ENCODE measurements at regions not wholly inside any gene's neighbourhood (a gene's known extent, or its start where the extent isn't known, plus 50 kb on each side); places are given as distances from the start of the nearest gene placed in this dataset.

DNA sequence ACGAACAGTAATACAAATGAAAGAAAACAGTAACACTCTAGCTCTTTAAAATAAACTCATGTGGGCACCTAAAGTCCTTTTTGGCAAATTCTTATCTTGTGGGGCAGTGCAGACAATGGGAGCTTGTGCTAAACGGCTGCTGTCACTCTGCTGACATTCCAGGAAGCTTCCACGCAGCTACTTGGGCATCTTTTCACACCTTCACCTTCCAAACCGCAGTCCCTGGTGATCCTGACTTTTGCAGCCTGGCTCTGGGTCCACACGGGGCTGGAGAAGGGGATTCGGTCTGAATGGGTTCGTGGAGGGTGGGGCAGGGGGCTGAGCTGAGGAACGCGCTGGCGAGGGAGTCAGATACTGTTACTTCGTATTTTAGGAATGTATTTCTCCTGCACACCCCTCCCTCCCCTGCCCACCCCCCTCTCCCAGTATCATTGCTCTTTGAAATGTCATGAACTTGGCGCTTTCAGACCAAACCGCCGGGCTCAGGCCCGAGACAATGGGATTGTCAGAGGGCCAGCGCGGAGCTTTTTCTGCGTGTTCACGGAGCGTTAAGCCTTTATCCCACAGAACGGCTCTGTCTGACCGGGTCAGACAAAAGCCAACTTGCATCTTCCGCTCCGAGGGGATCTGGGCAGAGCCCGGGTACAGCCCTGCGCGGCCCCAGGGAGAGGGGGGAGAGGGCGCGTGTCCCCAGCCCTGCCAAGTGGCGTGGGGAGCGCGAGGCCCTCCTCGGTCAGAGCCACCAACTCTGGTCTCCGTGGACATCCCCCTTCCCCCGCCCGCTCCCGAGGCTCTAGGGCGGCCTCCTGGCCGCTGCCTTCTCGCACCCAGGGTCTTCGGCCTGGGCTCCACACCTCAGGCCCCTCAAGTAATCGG, 76.7 kb upstream of the EN2 start:
- ChIA-PET CTCF (no interaction called here), POLR2A (no interaction called here), SMC1A (ENCODE audit: uncharacterized antibody, unreplicated experiment) (interaction anchor here (0.9 to 1.3 kb wide), 2 partner anchors 9 to 454 kb away, joined by 4 read pairs; no protein-coding TSS in a partner anchor), RAD21 (ENCODE audit: unreplicated experiment) (interaction anchor here (0.6 kb wide), 1 partner anchor 160 kb away, joined by 3 read pairs; no protein-coding TSS in a partner anchor)
- Histone ChIP-seq H3K27ac (ENCODE audit: control insufficient read depth, insufficient read depth) (no peak overlapping the region), H3K4me3 (no peak overlapping the region), H2AFZ (ENCODE audit: control insufficient read depth, low read depth, low read length) (no peak overlapping the region), H3K36me3 (ENCODE audit: control insufficient read depth in 2 of 2, insufficient read depth in 2 of 2, low read length in 1 of 2) (no peaks in the 10 kb centered on the region), H3K9ac (ENCODE audit: control insufficient read depth, insufficient read depth, low read length) (no peak overlapping the region), H3K79me2 (ENCODE audit: control insufficient read depth, insufficient read depth, low read length) (no peaks in the 10 kb centered on the region), H3K27me3 (replicated peaks in 1 of 2; ENCODE audit: control insufficient read depth in 2 of 2, insufficient read depth in 2 of 2, low read length in 1 of 2) (peaks cover 19 to 26% of the 10 kb centered on the region in 2 experiments), H3K4me2 (ENCODE audit: control insufficient read depth, insufficient read depth) (no peak overlapping the region), H3K4me1 (ENCODE audit: control insufficient read depth, insufficient read depth, low read length) (no peaks in the 10 kb centered on the region), H3K9me3 (replicated peaks; ENCODE audit: control insufficient read depth, insufficient read depth, low read length) (no peaks in the 10 kb centered on the region), H4K20me1 (ENCODE audit: control insufficient read depth, insufficient read depth) (no peaks in the 10 kb centered on the region)
- TF ChIP-seq FOS (IDR thresholded peaks at IDR 0.05; ENCODE audit: borderline replicate concordance, extremely low read depth, insufficient read length) (no peak), KDM1A (IDR thresholded peaks at IDR 0.05; ENCODE audit: borderline replicate concordance) (no peak), IKZF1 (conservative IDR thresholded peaks at IDR 0.05) (no peak), ZBTB4 (CRISPR knock-in tag; IDR thresholded peaks at IDR 0.05) (no peak), TCF7 (IDR thresholded peaks at IDR 0.05; ENCODE audit: borderline replicate concordance) (no peak), HDGF (IDR thresholded peaks at IDR 0.05) (no peak)
- no peak for ATAC-seq
- DNase-seq (ENCODE audit: low read depth, low spot score), result no peak
- no peak for FAIRE-seq
- no TSS peak for BruUV-seq (replicated peaks)
- in situ Hi-C loops (cut with MboI) (loop anchor here (25.0 kb wide), 1 partner anchor 381 kb away; no protein-coding TSS in a partner anchor), intact Hi-C loops (cut with micrococcal nuclease; ENCODE audit: unreplicated experiment) (loop anchor here (2.0 to 5.0 kb wide), 2 partner anchors 151 to 358 kb away; no protein-coding TSS in a partner anchor)
- WGBS (ENCODE audit: insufficient coverage, insufficient replicate concordance, low lambda C conversion rate, missing lambda C conversion rate), result 25% methylated on average over 39 of the region's 42 CpGs
